OCI-LY7 (cell line): ENCODE measurements at regions not wholly inside any gene's neighbourhood (a gene's known extent, or its start where the extent isn't known, plus 50 kb on each side); places are given as distances from the start of the nearest gene placed in this dataset.

ENCODE experiments used
- EZH2phosphoT487 ChIP-seq: fragments of 200-600 bp; sonication (generic); IDR thresholded peaks from 2 replicates; pipeline ENCODE4 v1.6.1; 2018; ENCODE audit warnings: low read depth, borderline replicate concordance, mild to moderate bottlenecking, mixed run types, antibody characterized with exemption, low read length, moderate library complexity, mixed read lengths
- TF ChIP-seq, protein P1 (sequence below): fragments of 200-600 bp; sonication (generic); conservative IDR thresholded peaks from 2 replicates; pipeline ENCODE4 v1.5.1; 2014; ENCODE audit warnings: mild to moderate bottlenecking, antibody characterized with exemption, low read length, moderate library complexity, mixed read lengths

DNA sequence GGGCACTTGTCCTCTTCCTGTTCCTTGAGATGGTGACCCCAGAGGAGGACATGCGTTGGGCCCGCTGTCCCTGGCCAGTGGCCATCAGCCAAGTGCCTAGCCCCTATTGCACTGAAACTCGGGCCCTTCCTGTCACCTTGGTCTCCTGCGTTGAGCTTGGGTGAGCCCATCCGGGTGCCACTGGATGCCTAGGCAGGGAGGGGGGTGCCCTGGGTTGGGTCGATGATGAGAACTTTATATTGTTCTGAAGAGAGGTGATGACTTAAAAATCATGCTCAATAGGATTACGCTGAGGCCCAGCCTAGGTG is 221.8 kb downstream of the SNRPN start:
- TF ChIP-seq, protein P1, sequence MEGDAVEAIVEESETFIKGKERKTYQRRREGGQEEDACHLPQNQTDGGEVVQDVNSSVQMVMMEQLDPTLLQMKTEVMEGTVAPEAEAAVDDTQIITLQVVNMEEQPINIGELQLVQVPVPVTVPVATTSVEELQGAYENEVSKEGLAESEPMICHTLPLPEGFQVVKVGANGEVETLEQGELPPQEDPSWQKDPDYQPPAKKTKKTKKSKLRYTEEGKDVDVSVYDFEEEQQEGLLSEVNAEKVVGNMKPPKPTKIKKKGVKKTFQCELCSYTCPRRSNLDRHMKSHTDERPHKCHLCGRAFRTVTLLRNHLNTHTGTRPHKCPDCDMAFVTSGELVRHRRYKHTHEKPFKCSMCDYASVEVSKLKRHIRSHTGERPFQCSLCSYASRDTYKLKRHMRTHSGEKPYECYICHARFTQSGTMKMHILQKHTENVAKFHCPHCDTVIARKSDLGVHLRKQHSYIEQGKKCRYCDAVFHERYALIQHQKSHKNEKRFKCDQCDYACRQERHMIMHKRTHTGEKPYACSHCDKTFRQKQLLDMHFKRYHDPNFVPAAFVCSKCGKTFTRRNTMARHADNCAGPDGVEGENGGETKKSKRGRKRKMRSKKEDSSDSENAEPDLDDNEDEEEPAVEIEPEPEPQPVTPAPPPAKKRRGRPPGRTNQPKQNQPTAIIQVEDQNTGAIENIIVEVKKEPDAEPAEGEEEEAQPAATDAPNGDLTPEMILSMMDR = no peak
- no peak for TF ChIP-seq EZH2phosphoT487
